SK-N-SH (cell line): ENCODE measurements at regions not wholly inside any gene's neighbourhood (a gene's known extent, or its start where the extent isn't known, plus 50 kb on each side); places are given as distances from the start of the nearest gene placed in this dataset.

Experiments used
- CTCF ChIA-PET: fragments of 300-600, 350-600 bp; formaldehyde crosslinking; extraction: SDS; loops from one replicate; lab custom pipeline; 2021; lab: Yijun Ruan, JAX
- POLR2A ChIA-PET: fragments of 350-600 bp; sonication (Branson Sonifier 250); formaldehyde crosslinking; extraction: SDS; loops from one replicate; lab custom pipeline; 2020; ENCODE audit warnings: antibody characterized with exemption, inconsistent platforms; lab: Yijun Ruan, JAX
- DNase-seq: peaks from one replicate; pipeline ENCODE4 v3.0.0; 2012
- H2AFZ ChIP-seq: fragments of 200-600 bp; sonication (generic); 2 replicates; pipeline ENCODE4 v1.8.1; 2016; ENCODE audit warnings: antibody characterized with exemption, mild to moderate bottlenecking, low read depth
- H3F3A ChIP-seq: fragments of 200-600 bp; sonication (generic); replicated peaks from 2 replicates; pipeline ENCODE3; 2016; ENCODE audit warnings: antibody characterized with exemption, mild to moderate bottlenecking; ENCODE audit not compliant: insufficient read depth
- H3K27ac ChIP-seq, 2 experiments: fragments of 200-500 bp in 1 of 2; fragments of 200-600 bp in 1 of 2; sonication (Bioruptor generic) in 1 of 2; sonication (generic), shearing (Covaris generic) in 1 of 2; 2 replicates each; pipeline versions ENCODE4 v1.5.1 to v1.6.1; 2014 to 2016; ENCODE audit warnings: low read depth in 2 of 2, inconsistent platforms in 1 of 2, low read length in 1 of 2, mild to moderate bottlenecking in 1 of 2, mixed read lengths in 1 of 2
- H3K27me3 ChIP-seq: fragments of 200-600 bp; sonication (generic), shearing (Covaris generic); 2 replicates; pipeline ENCODE4 v1.6.1; 2016; ENCODE audit warnings: mixed run types; ENCODE audit not compliant: insufficient read depth
- H3K36me3 ChIP-seq, 2 experiments: fragments of 200-500 bp in 1 of 2; fragments of 200-600 bp in 1 of 2; sonication (Bioruptor generic) in 1 of 2; sonication (generic) in 1 of 2; replicated peaks in 1 of 2; 2 replicates each; pipeline versions ENCODE3 to v1.5.1; 2014 to 2016; ENCODE audit warnings: low read length in 1 of 2, mild to moderate bottlenecking in 1 of 2; ENCODE audit not compliant: insufficient read depth in 2 of 2, control insufficient read depth in 1 of 2
- H3K4me1 ChIP-seq, 2 experiments: fragments of 200-500 bp in 1 of 2; fragments of 200-600 bp in 1 of 2; sonication (Bioruptor generic) in 1 of 2; sonication (generic), shearing (Covaris generic) in 1 of 2; 2 replicates each; pipeline versions ENCODE4 v1.5.1 to v1.6.1; 2014 to 2016; ENCODE audit warnings: low read depth in 1 of 2, low read length in 1 of 2, mixed run types in 1 of 2; ENCODE audit not compliant: insufficient read depth in 2 of 2, control insufficient read depth in 1 of 2
- H3K4me2 ChIP-seq: fragments of 200-600 bp; sonication (generic), shearing (Covaris generic); 2 replicates; pipeline ENCODE4 v1.6.1; 2017; ENCODE audit warnings: mixed run types
- H3K4me3 ChIP-seq, 2 experiments: fragments of 200-500 bp in 1 of 2; fragments of 200-600 bp in 1 of 2; sonication (Bioruptor generic) in 1 of 2; sonication (generic), shearing (Covaris generic) in 1 of 2; 2 replicates each; pipeline versions ENCODE4 v1.5.1 to v1.8.1; 2014 to 2016; ENCODE audit warnings: low read depth in 2 of 2, inconsistent platforms in 1 of 2, low read length in 1 of 2, mild to moderate bottlenecking in 1 of 2, mixed read lengths in 1 of 2, moderate library complexity in 1 of 2
- H3K79me2 ChIP-seq: fragments of 200-600 bp; sonication (generic); 2 replicates; pipeline ENCODE4 v1.8.1; 2017; ENCODE audit warnings: mild to moderate bottlenecking; ENCODE audit not compliant: insufficient read depth
- H3K9ac ChIP-seq: fragments of 200-600 bp; sonication (generic); 2 replicates; pipeline ENCODE4 v1.6.1; 2017; ENCODE audit warnings: mixed run types
- H3K9me2 ChIP-seq: fragments of 200-600 bp; sonication (generic); 2 replicates; pipeline ENCODE4 v1.6.1; 2017; ENCODE audit warnings: mixed run types
- H3K9me3 ChIP-seq: fragments of 200-600 bp; sonication (generic); 2 replicates; pipeline ENCODE4 v1.6.1; 2017; ENCODE audit warnings: mixed run types, mild to moderate bottlenecking, moderate library complexity
- H4K20me1 ChIP-seq: fragments of 200-600 bp; sonication (generic); 2 replicates; pipeline ENCODE4 v1.6.1; 2017; ENCODE audit warnings: mild to moderate bottlenecking, mixed run types; ENCODE audit not compliant: insufficient read depth
- FOSL2 ChIP-seq: IDR thresholded peaks from 2 replicates; pipeline ENCODE4 v1.4.0; 2012; ENCODE audit warnings: low read depth, mild to moderate bottlenecking, moderate library complexity, borderline replicate concordance
- FOXJ3 ChIP-seq: sonication (generic); formaldehyde crosslinking; IDR thresholded peaks from 2 replicates; pipeline ENCODE4 v1.5.1; 2020; ENCODE audit warnings: mild to moderate bottlenecking, missing genetic modification reagents
- GATA2 ChIP-seq: sonication (generic); formaldehyde crosslinking; IDR thresholded peaks from 2 replicates; pipeline ENCODE4 v1.5.0; 2020; ENCODE audit warnings: mild to moderate bottlenecking, missing genetic modification reagents
- MXI1 ChIP-seq: IDR thresholded peaks from 2 replicates; pipeline ENCODE4 v1.6.1; 2012; ENCODE audit warnings: mild to moderate bottlenecking, low read depth, low read length, improper control_type of control experiment
- POLR2AphosphoS5 ChIP-seq: IDR thresholded peaks from 2 replicates; pipeline ENCODE4 v1.6.1; 2012; ENCODE audit warnings: low read depth, low read length
- RCOR1 ChIP-seq: fragments of 150-350 bp; IDR thresholded peaks from 2 replicates; pipeline ENCODE4 v1.6.1; 2017; ENCODE audit warnings: antibody characterized with exemption, low read length
- RXRA ChIP-seq: IDR thresholded peaks from 2 replicates; pipeline ENCODE4 v1.4.0; 2012; ENCODE audit warnings: low read depth, mild to moderate bottlenecking, borderline replicate concordance
- SIN3A ChIP-seq: IDR thresholded peaks from 2 replicates; pipeline ENCODE4 v1.6.1; 2012; ENCODE audit warnings: low read depth, mild to moderate bottlenecking, low read length, moderate library complexity, borderline replicate concordance
- SMC3 ChIP-seq: IDR thresholded peaks from 2 replicates; pipeline ENCODE4 v1.6.1; 2012; ENCODE audit warnings: low read depth, low read length, improper control_type of control experiment
- TCF12 ChIP-seq: IDR thresholded peaks from 2 replicates; pipeline ENCODE4 v1.4.0; 2012
- TEAD4 ChIP-seq: IDR thresholded peaks from 2 replicates; pipeline ENCODE4 v1.4.0; 2012; ENCODE audit warnings: mild to moderate bottlenecking, borderline replicate concordance; ENCODE audit not compliant: insufficient read depth
- WGBS: methylation state at CpG from one replicate; pipeline ENCODE4 v1.1.6; 2017; ENCODE audit warnings: low lambda C conversion rate; 5-methylcytosine and 5-hydroxymethylcytosine counted together
- TF ChIP-seq, protein P1 (sequence below): fragments of 150-350 bp; IDR thresholded peaks from 2 replicates; pipeline ENCODE4 v1.6.1; 2016; ENCODE audit warnings: mild to moderate bottlenecking, low read depth, low read length
- TF ChIP-seq, protein P2 (sequence below): IDR thresholded peaks from 2 replicates; pipeline ENCODE4 v1.4.0; 2012; ENCODE audit warnings: low read depth
- TF ChIP-seq, protein P3 (sequence below): fragments of 200-600 bp; sonication (generic); IDR thresholded peaks from 2 replicates; pipeline ENCODE4 v1.6.1; 2017; ENCODE audit warnings: antibody characterized with exemption, mild to moderate bottlenecking, moderate library complexity
- TF ChIP-seq, protein P4 (sequence below): IDR thresholded peaks from 2 replicates; pipeline ENCODE4 v1.4.0; 2012; ENCODE audit warnings: low read depth, borderline replicate concordance
- TF ChIP-seq, protein P5 (sequence below): fragments of 150-350 bp; IDR thresholded peaks from 2 replicates; pipeline ENCODE4 v1.6.1; 2017; ENCODE audit warnings: antibody characterized with exemption, low read length, low read depth, borderline replicate concordance

DNA sequence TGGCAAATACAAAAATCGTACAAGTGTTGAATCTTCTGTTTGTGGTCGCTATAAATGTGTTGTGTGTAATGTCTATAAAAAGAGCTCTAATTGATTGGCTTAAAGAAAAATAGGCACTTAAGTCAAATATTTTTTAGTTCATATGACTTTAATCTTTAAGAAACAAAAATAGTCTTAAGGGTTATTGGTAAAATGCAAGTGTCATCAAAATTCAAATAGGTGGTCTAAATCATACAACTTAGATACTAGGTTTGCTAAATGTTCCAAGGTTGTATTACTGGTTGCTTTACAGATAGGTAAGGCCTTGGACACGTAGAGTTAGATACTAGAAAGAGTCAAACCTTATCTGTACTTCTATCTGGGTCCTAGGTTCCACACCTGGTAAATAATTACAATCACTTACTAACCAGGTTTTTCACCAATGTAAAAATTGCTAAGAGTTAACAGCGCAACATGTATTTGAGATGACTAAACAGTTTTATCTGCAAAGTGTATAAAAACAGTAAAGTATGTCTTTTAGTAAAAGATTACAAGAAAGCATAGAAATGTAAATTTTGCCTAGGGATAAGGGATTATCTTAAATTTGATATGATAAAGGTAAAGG is 91.1 kb upstream of the GNAZ start:
- Histone ChIP-seq H3K4me3 (no peak overlapping the region), H3K9ac (no peak overlapping the region), H3K36me3 (no peaks in the 10 kb centered on the region), H3K27ac (no peak overlapping the region), H3K4me1 (peaks cover 0 to 16% of the 10 kb centered on the region in 2 experiments; a peak in 1 of 4 replicates), H3K9me3 (peaks cover 9% of the 10 kb centered on the region; the same call in 1 of the 2 replicates), H3K27me3 (no peaks in the 10 kb centered on the region)
- WGBS: 25% methylated on average over 4 of the region's 4 CpGs
- TF ChIP-seq, protein P1, sequence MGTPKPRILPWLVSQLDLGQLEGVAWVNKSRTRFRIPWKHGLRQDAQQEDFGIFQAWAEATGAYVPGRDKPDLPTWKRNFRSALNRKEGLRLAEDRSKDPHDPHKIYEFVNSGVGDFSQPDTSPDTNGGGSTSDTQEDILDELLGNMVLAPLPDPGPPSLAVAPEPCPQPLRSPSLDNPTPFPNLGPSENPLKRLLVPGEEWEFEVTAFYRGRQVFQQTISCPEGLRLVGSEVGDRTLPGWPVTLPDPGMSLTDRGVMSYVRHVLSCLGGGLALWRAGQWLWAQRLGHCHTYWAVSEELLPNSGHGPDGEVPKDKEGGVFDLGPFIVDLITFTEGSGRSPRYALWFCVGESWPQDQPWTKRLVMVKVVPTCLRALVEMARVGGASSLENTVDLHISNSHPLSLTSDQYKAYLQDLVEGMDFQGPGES: no peak
- TF ChIP-seq FOSL2: no peak
- TF ChIP-seq RCOR1: no peak
- TF ChIP-seq, protein P2, sequence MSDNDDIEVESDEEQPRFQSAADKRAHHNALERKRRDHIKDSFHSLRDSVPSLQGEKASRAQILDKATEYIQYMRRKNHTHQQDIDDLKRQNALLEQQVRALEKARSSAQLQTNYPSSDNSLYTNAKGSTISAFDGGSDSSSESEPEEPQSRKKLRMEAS: no peak
- no peak for TF ChIP-seq MXI1
- TF ChIP-seq, protein P3, sequence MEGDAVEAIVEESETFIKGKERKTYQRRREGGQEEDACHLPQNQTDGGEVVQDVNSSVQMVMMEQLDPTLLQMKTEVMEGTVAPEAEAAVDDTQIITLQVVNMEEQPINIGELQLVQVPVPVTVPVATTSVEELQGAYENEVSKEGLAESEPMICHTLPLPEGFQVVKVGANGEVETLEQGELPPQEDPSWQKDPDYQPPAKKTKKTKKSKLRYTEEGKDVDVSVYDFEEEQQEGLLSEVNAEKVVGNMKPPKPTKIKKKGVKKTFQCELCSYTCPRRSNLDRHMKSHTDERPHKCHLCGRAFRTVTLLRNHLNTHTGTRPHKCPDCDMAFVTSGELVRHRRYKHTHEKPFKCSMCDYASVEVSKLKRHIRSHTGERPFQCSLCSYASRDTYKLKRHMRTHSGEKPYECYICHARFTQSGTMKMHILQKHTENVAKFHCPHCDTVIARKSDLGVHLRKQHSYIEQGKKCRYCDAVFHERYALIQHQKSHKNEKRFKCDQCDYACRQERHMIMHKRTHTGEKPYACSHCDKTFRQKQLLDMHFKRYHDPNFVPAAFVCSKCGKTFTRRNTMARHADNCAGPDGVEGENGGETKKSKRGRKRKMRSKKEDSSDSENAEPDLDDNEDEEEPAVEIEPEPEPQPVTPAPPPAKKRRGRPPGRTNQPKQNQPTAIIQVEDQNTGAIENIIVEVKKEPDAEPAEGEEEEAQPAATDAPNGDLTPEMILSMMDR: no peak
- TF ChIP-seq FOXJ3 (CRISPR knock-in tag): no peak
- TF ChIP-seq, protein P4, sequence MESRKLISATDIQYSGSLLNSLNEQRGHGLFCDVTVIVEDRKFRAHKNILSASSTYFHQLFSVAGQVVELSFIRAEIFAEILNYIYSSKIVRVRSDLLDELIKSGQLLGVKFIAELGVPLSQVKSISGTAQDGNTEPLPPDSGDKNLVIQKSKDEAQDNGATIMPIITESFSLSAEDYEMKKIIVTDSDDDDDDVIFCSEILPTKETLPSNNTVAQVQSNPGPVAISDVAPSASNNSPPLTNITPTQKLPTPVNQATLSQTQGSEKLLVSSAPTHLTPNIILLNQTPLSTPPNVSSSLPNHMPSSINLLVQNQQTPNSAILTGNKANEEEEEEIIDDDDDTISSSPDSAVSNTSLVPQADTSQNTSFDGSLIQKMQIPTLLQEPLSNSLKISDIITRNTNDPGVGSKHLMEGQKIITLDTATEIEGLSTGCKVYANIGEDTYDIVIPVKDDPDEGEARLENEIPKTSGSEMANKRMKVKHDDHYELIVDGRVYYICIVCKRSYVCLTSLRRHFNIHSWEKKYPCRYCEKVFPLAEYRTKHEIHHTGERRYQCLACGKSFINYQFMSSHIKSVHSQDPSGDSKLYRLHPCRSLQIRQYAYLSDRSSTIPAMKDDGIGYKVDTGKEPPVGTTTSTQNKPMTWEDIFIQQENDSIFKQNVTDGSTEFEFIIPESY: no peak
- TF ChIP-seq GATA2 (CRISPR knock-in tag): no peak
- no peak for TF ChIP-seq TCF12
- no peak for TF ChIP-seq SIN3A
- no peak for TF ChIP-seq RXRA
- TF ChIP-seq SMC3: no peak
- no peak for TF ChIP-seq TEAD4
- TF ChIP-seq, protein P5, sequence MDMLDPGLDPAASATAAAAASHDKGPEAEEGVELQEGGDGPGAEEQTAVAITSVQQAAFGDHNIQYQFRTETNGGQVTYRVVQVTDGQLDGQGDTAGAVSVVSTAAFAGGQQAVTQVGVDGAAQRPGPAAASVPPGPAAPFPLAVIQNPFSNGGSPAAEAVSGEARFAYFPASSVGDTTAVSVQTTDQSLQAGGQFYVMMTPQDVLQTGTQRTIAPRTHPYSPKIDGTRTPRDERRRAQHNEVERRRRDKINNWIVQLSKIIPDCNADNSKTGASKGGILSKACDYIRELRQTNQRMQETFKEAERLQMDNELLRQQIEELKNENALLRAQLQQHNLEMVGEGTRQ: no peak
- no peak for TF ChIP-seq POLR2AphosphoS5
- TF ChIP-seq, all 33 proteins: peak for 0
- CTCF ChIA-PET: interaction anchor here (11.7 kb wide), 1 partner anchor 21 kb away, joined by 214 read pairs; no protein-coding TSS in a partner anchor
- Histone ChIP-seq H3K4me2 (no peak overlapping the region), H3F3A (no peaks in the 10 kb centered on the region), H4K20me1 (no peaks in the 10 kb centered on the region), H3K9me2 (no peaks in the 10 kb centered on the region), H3K79me2 (no peaks in the 10 kb centered on the region), H2AFZ (no peak overlapping the region)
- POLR2A ChIA-PET: no interaction called here
- DNase-seq: no peak
